Stimulated activated naive CD8-positive, alpha-beta T cell treated with anti-CD3 and anti-CD28 coated beads, Interleukin-15, Interleukin-2, amounts not matched to agents 100 ng/mL and 50 ng/mL, for 24 hours (primary cell): ENCODE measurements at regions not wholly inside any gene's neighbourhood (a gene's known extent, or its start where the extent isn't known, plus 50 kb on each side); places are given as distances from the start of the nearest gene placed in this dataset.
"Not testable (repeated sequence)": the region's sequence is repeated elsewhere in the genome, so short reads cannot be mapped to it uniquely, and the experiment has no call there.

Experiments used
- H3K27ac Mint-ChIP-seq: one replicate; pipeline ENCODE4 v1.8.0; 2021; ENCODE audit warnings: mild to moderate bottlenecking, mixed read lengths
- H3K27me3 Mint-ChIP-seq: one replicate; pipeline ENCODE4 v1.8.0; 2021; ENCODE audit warnings: mixed read lengths
- H3K36me3 Mint-ChIP-seq: one replicate; pipeline ENCODE4 v1.8.0; 2021; ENCODE audit warnings: low read depth, mixed read lengths
- H3K4me1 Mint-ChIP-seq: one replicate; pipeline ENCODE4 v1.8.0; 2021; ENCODE audit warnings: low read depth, mixed read lengths
- H3K4me3 Mint-ChIP-seq: one replicate; pipeline ENCODE4 v1.8.0; 2021; ENCODE audit warnings: mild to moderate bottlenecking, mixed read lengths
- H3K9me3 Mint-ChIP-seq: one replicate; pipeline ENCODE4 v1.8.0; 2021; ENCODE audit warnings: mixed read lengths

GRCh38 chr1:240722788-240723187 lies 110.8 kb upstream of the GREM2 start:
- no peaks in the 10 kb centered on the region for H3K36me3 Mint-ChIP-seq
- H3K9me3 Mint-ChIP-seq, result peaks cover 5% of the 10 kb centered on the region
- no peak overlapping the region for H3K27ac Mint-ChIP-seq
- H3K4me1 Mint-ChIP-seq, result no peaks in the 10 kb centered on the region
- peaks cover 3% of the 10 kb centered on the region for H3K27me3 Mint-ChIP-seq
- no peak overlapping the region for H3K4me3 Mint-ChIP-seq

- Mint-ChIP-seq H3K27me3 (peaks cover 3% of the 10 kb centered on the region), H3K27ac (no peak overlapping the region), H3K4me1 (no peaks in the 10 kb centered on the region), H3K4me3 (no peak overlapping the region), H3K36me3 (no peaks in the 10 kb centered on the region), H3K9me3 (no peaks in the 10 kb centered on the region)
These were observed 109.0 kb upstream of the GREM2 start for GRCh38 chr1:240720976-240721375.

- Mint-ChIP-seq H3K9me3 (no peaks in the 10 kb centered on the region), H3K4me3 (no peak overlapping the region), H3K27ac (no peak overlapping the region), H3K4me1 (no peaks in the 10 kb centered on the region), H3K27me3 (peaks cover 3% of the 10 kb centered on the region), H3K36me3 (no peaks in the 10 kb centered on the region)
These were observed 108.2 kb upstream of the GREM2 start for GRCh38 chr1:240719953-240720700.

GRCh38 chr1:240716538-240716937 lies 104.6 kb upstream of the GREM2 start:
- not testable (repeated sequence) for H3K27me3 Mint-ChIP-seq, H3K4me1 Mint-ChIP-seq, H3K27ac Mint-ChIP-seq, H3K36me3 Mint-ChIP-seq, H3K9me3 Mint-ChIP-seq, H3K4me3 Mint-ChIP-seq

DNA sequence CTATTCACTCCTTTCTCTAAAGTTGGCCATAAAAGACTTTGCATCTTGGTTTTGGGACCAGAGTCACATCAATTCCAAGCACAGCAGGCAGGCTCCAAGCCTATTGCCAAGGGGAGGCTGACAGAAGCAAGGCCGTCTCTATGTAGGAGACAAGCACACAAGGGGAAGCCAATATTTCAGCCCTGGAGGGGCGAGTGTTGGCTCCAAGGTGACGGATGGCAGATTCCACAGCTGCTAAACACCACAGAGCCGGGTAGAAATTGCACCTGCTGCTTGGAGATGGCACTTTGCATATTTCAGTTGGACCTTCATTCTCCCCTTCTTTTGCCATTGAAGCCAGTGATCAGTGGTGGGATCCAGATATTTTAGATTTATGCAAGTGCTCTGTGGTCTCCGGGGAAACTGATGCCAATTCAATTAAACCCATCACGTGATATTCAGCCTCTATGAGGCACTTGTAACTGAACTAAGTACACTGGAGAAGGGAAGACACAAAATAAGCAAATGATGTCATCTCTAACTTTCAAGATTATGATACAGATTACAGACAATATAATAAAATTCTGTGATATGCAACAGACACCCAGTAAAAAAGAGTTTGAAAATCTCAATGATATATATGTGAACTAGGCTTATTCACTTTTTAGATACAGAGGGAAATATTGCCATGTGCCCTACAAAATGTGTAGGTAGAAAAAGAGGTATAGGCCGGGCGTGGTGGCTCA lies 102.8 kb upstream of the GREM2 start:
- Mint-ChIP-seq H3K4me1 (no peaks in the 10 kb centered on the region), H3K9me3 (peaks cover 7% of the 10 kb centered on the region), H3K36me3 (no peaks in the 10 kb centered on the region), H3K27me3 (peaks cover 2% of the 10 kb centered on the region), H3K27ac (no peak overlapping the region), H3K4me3 (no peak overlapping the region)

GRCh38 chr1:240712014-240712731 lies 100.2 kb upstream of the GREM2 start:
- H3K9me3 Mint-ChIP-seq, result peaks cover 7% of the 10 kb centered on the region
- no peak overlapping the region for H3K4me3 Mint-ChIP-seq
- H3K36me3 Mint-ChIP-seq, result no peaks in the 10 kb centered on the region
- no peaks in the 10 kb centered on the region for H3K4me1 Mint-ChIP-seq
- no peaks in the 10 kb centered on the region for H3K27me3 Mint-ChIP-seq
- no peak overlapping the region for H3K27ac Mint-ChIP-seq

GRCh38 chr1:240711020-240711419 lies 99.1 kb upstream of the GREM2 start:
- Mint-ChIP-seq H3K4me3 (no peak overlapping the region), H3K27ac (no peak overlapping the region), H3K27me3 (no peaks in the 10 kb centered on the region), H3K36me3 (no peaks in the 10 kb centered on the region), H3K9me3 (peaks cover 7% of the 10 kb centered on the region), H3K4me1 (no peaks in the 10 kb centered on the region)

- H3K4me3 Mint-ChIP-seq, result no peak overlapping the region
- no peaks in the 10 kb centered on the region for H3K36me3 Mint-ChIP-seq
- peaks cover 7% of the 10 kb centered on the region for H3K9me3 Mint-ChIP-seq
- no peaks in the 10 kb centered on the region for H3K4me1 Mint-ChIP-seq
- H3K27me3 Mint-ChIP-seq, result no peaks in the 10 kb centered on the region
- H3K27ac Mint-ChIP-seq, result no peak overlapping the region
These were observed 97.7 kb upstream of the GREM2 start for GRCh38 chr1:240709676-240710075.

GRCh38 chr1:240706150-240706935 lies 94.4 kb upstream of the GREM2 start:
- Mint-ChIP-seq H3K4me3 (no peak overlapping the region), H3K27ac (no peak overlapping the region), H3K4me1 (no peaks in the 10 kb centered on the region), H3K36me3 (no peaks in the 10 kb centered on the region), H3K27me3 (no peaks in the 10 kb centered on the region), H3K9me3 (peaks cover 7% of the 10 kb centered on the region)

- Mint-ChIP-seq H3K9me3 (peaks cover 1% of the 10 kb centered on the region), H3K4me3 (no peak overlapping the region), H3K36me3 (no peaks in the 10 kb centered on the region), H3K27me3 (no peaks in the 10 kb centered on the region), H3K4me1 (no peaks in the 10 kb centered on the region), H3K27ac (no peak overlapping the region)
These were observed 93.6 kb upstream of the GREM2 start for GRCh38 chr1:240705579-240705978.

- H3K27me3 Mint-ChIP-seq, result peaks cover 4% of the 10 kb centered on the region
- H3K36me3 Mint-ChIP-seq, result no peaks in the 10 kb centered on the region
- no peaks in the 10 kb centered on the region for H3K9me3 Mint-ChIP-seq
- no peak overlapping the region for H3K4me3 Mint-ChIP-seq
- no peak overlapping the region for H3K27ac Mint-ChIP-seq
- no peaks in the 10 kb centered on the region for H3K4me1 Mint-ChIP-seq
These were observed 89.5 kb upstream of the GREM2 start for GRCh38 chr1:240701412-240701811.

DNA sequence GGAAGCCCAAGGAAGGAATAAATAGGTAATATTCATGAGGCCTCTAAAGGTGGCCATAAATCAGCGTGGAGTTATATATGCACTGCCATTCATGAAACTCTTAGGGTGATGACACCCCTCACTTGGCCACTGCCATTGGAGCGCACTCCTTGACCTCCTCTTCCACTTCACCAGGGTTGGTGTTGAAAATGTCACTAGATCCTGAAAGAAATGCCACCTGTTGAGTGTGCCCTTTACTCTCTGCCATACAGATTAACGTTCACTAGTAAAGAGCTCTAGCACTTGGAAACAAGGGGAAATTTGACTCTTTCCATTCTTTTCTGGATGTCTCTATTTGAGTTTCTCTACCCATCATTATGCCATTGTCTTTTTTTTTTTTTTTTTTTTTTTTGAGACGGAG lies 83.5 kb upstream of the GREM2 start:
- Mint-ChIP-seq H3K36me3 (no peaks in the 10 kb centered on the region), H3K27ac (no peak overlapping the region), H3K4me3 (no peak overlapping the region), H3K4me1 (no peaks in the 10 kb centered on the region), H3K27me3 (peaks cover 4% of the 10 kb centered on the region), H3K9me3 (no peaks in the 10 kb centered on the region)

DNA sequence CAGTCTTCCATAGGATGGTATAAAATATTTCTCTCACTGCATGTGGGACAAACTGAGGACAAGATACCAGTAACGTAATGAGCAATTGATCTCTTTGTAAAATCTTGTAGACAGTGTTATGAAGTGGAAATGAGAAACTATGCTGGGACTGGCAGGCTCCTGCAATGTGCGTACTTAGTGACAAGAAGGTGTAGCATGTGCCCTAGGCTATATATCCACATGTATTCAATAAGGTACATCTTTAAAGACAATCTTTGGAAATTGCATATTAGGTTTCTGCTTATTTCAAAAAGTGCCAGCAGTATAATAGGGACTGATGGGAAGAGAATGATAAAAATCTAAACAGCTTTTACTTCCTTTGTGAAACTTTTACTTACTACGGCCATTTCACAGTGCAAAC lies 81.9 kb upstream of the GREM2 start:
- H3K4me1 Mint-ChIP-seq, result no peaks in the 10 kb centered on the region
- no peak overlapping the region for H3K4me3 Mint-ChIP-seq
- H3K9me3 Mint-ChIP-seq, result no peaks in the 10 kb centered on the region
- H3K27me3 Mint-ChIP-seq, result no peaks in the 10 kb centered on the region
- H3K36me3 Mint-ChIP-seq, result no peaks in the 10 kb centered on the region
- no peak overlapping the region for H3K27ac Mint-ChIP-seq

GRCh38 chr1:240693036-240693435 lies 81.1 kb upstream of the GREM2 start:
- no peak overlapping the region for H3K4me3 Mint-ChIP-seq
- no peak overlapping the region for H3K27ac Mint-ChIP-seq
- no peaks in the 10 kb centered on the region for H3K4me1 Mint-ChIP-seq
- H3K36me3 Mint-ChIP-seq, result no peaks in the 10 kb centered on the region
- H3K27me3 Mint-ChIP-seq, result no peaks in the 10 kb centered on the region
- no peaks in the 10 kb centered on the region for H3K9me3 Mint-ChIP-seq
